ENCODE measurements at regions not wholly inside any gene's neighbourhood (a gene's known extent, or its start where the extent isn't known, plus 50 kb on each side); places are given as distances from the start of the nearest gene placed in this dataset.
"Not testable (repeated sequence)": the region's sequence is repeated elsewhere in the genome, so short reads cannot be mapped to it uniquely, and the experiment has no call there.

DNA sequence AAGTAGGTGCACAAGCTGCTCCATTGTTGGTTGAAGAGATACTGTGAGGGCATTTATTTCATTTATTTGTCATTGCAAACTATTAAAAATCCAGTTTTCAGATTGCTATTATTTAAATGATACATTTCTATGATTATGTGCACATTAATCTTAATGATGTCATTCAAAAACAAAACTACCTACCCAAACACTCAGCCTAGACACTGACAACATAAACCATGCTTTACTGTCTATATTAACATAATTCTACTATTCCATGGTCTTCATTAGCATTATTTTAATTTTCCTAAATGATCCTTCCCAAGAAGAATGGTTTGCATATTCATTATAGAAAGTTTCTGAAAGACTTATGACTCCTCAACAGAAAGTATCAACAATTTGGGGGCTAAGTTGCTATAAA lies 813.0 kb upstream of the SLITRK5 start:
- DNase-seq (ENCODE audit: low spot score), result no peak

DNA sequence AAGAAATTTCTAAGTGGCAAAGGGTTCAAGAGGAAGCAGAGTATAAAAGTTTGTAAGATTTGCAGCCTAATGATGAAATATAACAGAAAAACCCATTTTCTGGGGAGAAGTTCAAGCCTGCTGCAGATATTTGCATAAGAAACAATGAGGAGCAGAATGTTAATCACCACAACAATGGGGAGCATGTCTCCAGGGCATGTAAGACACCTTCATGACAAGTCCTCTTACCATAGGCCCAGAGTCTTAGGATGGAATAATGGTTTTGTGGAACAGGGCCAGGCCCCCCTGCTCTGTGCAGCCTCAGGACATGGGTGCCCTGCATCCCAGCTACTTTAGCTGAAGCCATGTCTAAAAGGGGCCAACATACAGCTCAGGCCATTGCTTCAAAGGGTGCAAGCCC lies 809.0 kb upstream of the SLITRK5 start:
- no peak for DNase-seq (ENCODE audit: low spot score)

DNA sequence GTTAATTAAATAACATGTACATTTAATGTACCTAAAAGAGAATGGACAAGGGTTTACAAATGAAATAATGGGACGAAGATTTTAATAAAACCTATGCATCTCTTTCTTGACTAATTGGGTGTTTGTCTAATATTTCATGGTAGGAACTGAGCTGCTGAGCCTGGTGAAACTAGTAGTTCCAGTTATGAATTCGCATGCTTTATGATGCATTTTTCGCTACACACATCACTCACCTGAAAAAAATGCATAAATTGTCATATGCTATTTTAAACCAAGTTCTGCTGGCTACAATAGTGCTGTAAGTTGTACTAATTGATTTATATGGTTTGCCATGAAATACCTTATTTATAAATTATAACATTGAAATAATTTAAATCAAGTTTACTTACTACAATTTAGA lies 806.8 kb upstream of the SLITRK5 start:
- DNase-seq (ENCODE audit: low spot score), result no peak

DNA sequence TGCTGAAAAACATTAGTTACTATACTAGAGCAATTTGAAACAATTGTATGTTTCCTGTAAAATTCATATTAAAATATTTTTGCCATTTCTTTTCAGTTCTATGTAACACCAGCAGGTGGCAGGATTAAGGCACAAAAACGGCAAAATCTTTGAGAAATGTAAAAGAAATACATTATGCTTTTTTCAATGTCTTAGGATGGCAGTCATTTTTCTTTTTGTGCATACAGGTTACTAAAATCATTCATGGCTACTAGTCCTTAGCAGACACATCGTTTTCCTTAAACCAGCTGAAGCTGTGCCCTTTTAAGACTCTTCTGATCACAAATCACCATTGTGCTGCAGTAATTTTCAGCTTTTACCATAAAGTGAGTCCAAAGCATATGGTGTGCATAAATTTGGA lies 800.7 kb upstream of the SLITRK5 start:
- no peak for DNase-seq (ENCODE audit: low spot score)

DNA sequence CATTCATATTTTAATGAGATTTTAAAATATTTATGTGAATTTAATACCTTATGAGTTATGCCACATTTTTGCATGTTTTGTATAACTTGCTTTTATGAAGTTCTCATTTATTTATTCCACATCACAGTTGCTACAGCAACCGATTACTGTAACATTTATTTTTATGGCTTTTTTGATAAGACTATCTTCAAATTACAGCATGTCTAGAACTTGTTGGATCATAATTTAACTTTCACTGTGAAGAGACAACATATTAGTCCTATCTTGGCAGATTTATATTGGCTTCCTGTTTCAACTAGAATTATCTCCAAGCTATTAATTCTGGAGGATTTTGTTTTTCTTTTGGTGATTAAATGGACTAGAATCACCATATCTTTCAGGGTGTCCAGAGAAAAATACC lies 793.7 kb upstream of the SLITRK5 start:
- no peak for DNase-seq (ENCODE audit: low spot score)

DNA sequence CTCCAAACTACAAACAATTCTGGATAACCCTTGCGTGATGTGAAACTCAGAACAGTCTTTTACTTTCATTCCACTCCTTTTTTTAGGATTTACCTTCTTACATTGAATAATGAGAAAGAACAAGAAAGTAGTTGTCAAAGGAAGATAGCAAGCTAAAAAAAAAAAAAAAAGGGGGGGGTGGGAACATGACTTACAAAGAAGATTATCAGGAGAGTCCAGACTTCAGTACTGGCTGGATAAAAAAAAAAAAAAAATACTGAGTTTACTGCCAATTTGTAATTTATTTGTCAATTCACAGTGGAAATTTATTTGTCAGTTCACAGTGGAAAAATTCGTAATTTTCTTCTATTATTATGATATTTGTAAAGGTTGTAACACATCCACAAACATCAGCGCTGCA lies 792.4 kb upstream of the SLITRK5 start:
- DNase-seq (ENCODE audit: low spot score), result no peak

DNA sequence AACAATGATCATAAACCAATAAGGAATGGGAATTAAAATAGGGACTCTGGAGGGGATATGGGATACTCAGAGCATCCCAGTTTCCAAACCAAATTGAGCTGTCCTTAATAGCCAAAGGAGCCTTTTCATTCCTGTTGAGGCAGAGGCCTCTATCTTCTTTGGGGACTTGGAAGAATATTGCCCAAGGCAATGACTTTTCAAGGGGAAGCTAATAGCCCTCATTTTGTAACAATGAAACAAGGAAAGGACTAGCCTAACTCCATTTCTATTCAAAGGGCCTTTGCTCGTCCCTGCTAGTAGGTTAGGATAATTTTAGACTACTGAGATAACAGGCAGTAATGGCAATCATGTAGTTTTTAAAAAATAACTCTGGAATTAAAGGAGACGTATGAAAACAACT lies 789.8 kb upstream of the SLITRK5 start:
- DNase-seq (ENCODE audit: low spot score), result no peak

DNA sequence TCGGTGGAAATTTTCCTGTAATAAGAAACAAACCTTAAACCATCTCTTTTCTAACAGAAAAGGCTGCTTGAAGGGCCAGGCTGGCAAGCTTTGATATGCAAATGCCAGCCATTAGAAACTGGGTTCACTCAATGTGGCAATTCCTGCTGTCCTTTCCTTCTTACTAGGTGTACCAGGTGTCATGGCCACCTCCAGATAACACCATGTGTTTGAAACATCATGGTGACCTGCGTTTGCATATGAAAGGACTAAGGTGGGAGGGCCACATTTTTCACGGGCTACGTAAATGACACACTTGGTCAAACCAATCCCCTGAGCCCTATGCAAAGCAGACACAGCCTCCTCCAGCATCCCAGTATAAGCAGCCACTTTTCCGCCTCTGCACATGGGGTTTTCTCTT lies 789.1 kb upstream of the SLITRK5 start:
- no peak for DNase-seq (ENCODE audit: low spot score)

DNA sequence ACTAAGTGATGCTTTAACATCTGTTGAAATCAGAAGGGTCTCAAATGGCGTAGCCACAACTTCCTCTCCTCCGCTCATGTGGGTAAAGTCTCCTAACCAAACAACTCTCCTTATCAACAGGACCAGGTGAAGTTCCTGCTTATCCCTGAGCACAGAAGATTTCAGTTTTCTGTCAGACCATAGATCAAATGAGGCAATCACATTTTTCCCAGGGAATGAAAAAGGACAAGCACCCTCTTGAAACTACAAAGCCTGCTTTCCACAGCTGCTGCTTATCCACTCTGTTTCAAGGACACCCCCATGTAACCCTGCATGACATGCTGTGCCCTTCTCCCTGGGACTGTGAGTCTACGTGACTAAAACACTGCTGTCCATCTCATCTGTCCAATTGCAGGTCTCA lies 788.3 kb upstream of the SLITRK5 start:
- DNase-seq (ENCODE audit: low spot score), result no peak

DNA sequence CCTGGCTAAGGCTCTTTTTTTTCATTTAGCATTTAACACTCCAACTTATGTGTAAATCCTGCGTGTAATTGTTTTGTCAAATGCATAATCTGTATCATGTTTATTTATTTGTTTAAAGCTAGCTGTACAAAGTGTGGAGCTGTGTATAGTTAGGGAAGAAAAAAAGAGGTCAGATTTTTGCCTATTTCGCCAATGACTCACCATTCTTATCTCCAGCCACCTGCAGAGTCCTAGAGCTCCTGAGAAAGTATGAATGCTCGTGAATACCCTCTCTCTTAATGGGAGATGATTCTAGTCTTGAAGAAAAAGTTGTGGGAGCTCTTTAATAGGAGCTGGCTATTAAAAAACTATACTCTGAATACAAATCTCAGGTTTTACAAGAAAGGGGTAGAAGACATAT lies 778.8 kb upstream of the SLITRK5 start:
- no peak for DNase-seq (ENCODE audit: low spot score)

DNA sequence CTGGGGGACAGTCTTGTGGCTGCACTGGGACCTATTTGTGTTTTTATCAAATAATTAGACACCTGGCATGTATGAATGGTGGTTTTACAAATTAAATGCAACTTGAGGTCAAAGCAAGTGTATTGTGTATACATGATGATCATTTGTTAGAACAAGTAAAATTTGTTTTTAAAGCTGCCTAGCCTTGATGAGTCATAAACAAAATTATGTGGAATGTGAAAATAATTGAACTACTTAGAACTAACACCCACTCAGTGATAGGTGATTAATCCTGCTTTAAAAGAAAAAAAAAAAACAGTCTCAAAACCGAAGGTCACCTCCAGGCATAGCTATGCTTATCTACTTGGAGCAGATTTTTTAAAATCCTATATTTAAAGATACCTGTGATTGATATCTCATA lies 770.3 kb upstream of the SLITRK5 start:
- no peak for DNase-seq (ENCODE audit: low spot score)

DNA sequence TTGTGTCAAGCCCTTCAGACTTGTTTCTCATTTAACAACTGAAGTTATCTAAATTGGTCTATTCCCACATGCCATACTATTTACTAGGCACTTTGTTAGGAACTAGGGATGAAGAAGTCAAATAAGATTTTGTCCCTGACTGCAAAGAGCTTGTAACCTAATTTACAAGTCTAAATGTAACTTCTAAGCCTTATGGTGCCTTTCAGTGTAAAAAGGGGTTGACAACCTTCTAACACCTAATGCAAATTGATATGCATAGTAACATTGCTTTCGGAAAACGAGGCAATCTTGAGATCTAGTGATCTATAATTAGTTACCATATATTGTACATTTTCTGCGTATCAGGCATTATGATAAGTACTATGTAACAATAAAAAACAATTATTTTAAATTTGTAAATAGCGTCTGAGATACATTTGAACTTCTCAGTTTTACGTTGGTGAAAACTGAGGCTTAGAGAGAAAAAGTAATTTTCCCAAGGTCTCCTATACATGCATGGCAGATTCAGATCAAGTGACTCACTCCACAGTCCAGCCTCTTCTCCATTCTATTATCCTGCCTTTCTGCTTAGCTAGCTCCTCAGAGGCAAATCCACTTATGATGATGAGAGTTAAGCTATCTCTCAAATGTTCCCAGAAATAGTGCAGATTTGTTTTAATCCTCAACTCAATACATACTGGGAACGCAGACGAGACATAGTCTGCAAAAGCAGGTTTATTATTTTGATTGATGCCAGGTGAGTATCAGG lies 764.9 kb upstream of the SLITRK5 start:
- DNase-seq (ENCODE audit: low spot score), result no peak

DNA sequence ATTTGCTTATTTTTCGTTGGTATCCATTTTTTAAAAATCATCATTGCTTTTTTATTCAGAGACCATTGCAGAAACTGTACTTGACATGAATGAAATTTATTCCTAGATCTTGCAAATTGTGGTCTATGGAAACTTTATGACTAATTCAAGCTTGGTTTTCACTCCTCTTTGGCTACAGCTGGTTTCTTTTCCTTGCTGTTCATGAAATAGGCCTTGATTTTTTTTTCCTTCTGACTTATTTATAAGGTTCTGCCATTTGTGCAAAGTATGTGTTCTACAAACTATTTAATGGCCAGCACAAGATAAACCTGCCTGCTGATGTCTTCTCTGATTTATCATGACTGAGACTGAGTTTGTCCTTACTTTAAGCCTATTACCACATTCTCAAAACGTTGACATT lies 764.0 kb upstream of the SLITRK5 start:
- no peak for DNase-seq (ENCODE audit: low spot score)

DNA sequence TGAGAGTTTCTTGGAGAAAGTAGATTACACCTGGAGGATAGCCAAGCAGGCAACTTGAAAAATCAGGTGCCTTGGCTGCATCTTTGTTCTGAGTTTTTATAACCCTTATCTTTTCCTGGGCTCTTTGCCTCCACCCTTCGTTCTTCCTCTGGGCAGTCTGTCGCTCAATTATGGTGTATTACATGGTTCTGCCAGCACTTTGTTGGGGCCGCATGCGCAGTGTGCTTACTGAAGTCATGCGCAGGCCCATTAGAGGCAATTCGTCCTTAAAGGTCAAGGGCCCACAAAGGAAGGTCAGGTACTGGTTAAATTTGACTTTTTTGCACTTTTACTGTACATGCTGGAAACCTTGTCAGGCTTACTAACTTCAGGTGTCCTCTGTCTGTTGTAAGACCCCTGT lies 761.9 kb upstream of the SLITRK5 start:
- DNase-seq (ENCODE audit: low spot score), result no peak

DNA sequence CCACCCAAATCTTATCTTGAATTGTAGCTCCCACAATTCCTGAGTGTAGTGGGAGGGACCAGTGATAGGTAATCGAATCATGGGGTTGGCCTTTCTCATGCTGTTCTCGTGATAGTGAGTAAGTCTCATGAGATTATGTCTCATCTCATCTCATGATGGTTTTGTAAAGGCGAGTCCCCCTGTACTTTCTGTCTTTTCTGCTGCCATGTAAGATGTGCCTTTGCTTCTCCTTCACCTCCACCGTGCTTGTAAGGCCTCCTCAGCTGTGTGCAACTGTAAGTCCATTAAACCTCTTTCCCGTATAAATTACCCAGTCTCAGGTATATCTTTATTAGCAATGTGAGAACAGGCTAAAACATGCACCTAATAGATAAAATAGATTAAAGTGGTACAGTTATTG lies 756.4 kb upstream of the SLITRK5 start:
- DNase-seq (ENCODE audit: low spot score), result no peak

DNA sequence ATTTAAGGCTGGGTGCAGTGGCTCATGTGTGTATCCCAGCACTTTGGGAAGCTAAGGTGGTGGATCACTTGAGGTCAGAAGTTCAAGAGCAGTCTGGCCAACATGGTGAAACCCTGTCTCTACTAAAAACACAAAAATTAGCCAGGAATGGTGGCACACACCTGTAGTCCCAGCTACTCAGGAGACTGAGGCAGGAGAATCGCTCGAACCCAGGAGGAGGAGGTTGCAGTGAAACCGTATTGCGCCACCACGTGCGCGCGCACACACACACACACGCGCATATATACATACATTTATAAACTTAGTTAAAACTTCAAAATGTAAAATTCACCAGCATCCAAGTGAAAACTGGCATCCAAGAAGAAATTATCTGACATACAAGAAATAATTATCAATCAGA lies 753.7 kb upstream of the SLITRK5 start:
- DNase-seq (ENCODE audit: low spot score), result not testable (repeated sequence)

DNA sequence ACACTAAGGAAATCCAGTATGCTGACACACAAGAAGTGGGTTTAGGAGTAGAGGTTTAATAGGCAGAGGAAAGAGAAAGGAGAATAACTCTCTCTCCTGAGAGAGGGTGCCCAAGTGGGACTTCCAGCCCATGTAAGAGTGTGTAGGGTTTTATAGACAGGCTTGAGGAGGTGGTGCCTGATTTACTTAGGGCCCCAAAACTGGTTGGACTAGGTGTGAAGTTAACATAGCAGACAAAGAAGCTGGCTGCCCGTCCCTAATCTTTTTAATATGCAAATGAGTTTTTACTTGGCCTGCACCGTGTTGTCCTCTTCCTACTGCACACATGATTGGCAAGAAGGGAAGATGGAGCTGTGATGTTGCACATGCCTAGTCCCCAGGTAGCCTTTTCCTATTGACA lies 752.5 kb upstream of the SLITRK5 start:
- no peak for DNase-seq (ENCODE audit: low spot score)

DNA sequence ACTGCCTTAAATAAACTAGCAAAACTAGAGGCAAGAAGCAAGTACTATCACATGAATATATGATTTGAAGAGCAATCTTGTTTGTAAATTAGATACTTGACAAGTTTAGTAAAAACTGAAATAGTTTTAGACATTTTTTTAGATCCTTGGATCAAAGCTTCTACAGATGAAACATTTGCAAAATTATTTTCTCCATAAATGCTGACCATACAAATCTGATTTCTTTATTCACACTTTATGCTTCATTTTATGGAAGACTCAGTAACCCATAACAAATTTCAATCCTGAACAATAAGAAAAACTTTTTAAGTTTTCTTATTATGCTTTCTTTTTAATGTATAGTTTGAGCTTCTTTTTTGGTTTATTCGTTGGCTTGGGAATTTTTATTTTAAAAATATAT lies 750.2 kb upstream of the SLITRK5 start:
- DNase-seq (ENCODE audit: low spot score), result no peak

DNA sequence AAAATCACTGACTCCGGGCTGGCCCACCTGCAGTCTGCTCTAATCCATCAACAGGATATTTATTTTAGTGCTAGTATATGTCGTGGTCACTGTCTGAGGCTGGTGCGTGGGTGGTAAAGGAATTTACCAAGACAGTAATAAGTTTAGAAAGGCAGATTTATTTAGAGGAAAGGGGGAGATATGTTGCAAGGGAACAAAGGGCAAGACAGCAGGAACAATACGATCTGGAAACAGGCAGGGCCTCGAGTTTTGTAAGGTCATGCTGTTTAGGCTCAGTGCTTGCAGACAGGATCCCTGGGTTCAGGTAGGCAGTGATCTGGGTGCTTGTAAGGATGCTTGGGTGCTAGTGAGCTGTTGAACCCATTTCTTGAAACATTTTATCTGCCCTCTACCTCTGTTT lies 748.2 kb upstream of the SLITRK5 start:
- no peak for DNase-seq (ENCODE audit: low spot score)

DNA sequence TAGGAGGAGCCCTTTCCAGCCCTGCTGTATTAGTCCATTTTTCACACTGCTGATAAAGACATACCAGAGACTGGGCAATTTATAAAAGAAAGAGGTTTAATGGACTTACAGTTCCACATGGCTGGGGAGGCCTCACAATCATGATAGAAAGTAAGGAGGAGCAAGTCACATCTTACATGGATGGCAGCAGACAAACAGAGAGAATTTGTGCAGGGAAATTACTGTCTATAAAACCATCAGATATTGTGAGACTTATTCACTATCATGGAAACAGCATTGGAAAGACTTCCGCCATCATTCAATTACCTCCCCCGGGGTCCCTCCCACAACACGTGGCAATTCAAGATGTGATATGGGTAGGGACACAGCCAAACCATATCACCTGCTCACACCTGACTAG lies 744.3 kb upstream of the SLITRK5 start:
- DNase-seq (ENCODE audit: low spot score), result not testable (repeated sequence)

DNA sequence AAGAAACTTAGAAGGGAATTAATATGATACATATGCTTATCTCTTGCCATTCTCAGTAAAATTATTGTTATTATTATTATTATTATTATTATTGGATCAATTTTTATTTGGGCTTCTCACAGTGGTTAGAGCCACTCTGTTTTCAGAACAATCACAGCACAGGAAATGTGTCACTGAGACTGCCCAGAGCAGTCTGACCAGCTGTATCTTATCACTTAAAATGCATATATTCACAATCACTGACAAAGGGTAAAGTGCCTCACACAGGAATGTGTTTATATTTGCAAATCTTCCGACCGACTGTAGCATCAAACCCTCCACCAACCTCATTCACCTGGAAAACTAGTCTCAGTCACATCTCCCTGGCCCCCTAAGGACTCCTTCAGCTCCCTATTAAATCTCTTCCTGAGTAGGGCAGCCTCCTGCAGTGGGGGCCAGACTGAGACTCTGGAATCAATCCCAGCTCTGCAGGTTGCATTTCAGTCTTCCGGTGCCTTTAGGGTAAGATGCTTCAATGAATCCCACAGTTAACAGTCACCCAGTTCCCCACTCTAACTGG lies 738.3 kb upstream of the SLITRK5 start:
- no peak for DNase-seq (ENCODE audit: low spot score)

DNA sequence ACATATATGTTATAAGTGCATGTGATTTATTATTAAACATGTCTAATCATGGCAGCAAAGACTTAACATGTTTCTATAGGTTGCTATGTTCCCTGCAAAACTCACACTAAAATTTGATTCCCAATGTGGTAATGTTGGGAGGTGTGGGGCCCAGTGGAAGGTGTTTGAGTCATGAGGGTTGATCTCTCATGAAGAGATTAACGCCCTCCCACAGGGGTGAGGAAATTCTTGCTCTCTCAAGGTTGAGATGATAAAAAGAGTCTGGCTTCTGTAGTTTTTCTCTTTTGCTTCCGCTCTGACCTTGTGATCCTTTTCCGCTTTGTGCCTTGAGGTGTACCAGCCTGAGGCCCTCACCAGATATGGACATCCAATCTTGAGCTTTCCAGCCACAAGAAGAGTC lies 737.5 kb upstream of the SLITRK5 start:
- no peak for DNase-seq (ENCODE audit: low spot score)

DNA sequence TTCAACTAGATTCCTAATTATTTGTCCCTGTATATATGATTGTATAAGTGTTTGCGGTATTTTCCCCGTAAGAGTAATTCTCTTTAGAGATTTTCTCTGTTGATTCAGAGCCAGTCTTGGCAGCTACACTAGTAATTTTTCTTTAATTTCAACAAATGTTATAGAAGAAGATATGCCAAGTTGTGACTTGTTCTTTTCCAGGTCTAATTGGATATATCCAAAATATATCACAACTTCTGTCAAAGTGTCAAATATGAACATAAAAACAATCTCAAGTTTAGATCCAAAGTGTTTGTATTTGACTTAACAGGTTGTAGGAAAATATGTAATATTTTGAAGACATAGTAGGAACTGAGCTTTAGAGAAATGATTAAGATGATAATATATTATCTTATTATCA lies 733.9 kb upstream of the SLITRK5 start:
- no peak for DNase-seq (ENCODE audit: low spot score)

DNA sequence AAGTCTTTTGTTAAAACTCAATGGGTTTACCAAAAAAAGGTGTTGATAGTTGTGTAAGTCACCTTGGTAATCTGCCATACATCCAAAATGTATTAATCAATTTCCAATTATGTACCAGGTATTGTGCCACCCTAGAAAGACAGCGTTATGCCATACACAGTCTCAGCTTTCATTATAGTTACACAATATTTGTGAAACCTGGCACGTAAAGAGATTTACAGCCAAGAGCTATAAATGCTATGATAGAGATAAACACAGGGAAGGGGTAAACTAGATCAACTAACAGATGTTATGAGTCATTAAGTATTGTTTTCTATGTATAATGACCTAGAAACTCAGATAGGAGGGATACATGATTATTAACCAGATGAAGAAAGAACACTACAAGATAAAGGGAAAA lies 725.6 kb upstream of the SLITRK5 start:
- no peak for DNase-seq (ENCODE audit: low spot score)
